ENCODE measurements at regions not wholly inside any gene's neighbourhood (a gene's known extent, or its start where the extent isn't known, plus 50 kb on each side); places are given as distances from the start of the nearest gene placed in this dataset.

DNA sequence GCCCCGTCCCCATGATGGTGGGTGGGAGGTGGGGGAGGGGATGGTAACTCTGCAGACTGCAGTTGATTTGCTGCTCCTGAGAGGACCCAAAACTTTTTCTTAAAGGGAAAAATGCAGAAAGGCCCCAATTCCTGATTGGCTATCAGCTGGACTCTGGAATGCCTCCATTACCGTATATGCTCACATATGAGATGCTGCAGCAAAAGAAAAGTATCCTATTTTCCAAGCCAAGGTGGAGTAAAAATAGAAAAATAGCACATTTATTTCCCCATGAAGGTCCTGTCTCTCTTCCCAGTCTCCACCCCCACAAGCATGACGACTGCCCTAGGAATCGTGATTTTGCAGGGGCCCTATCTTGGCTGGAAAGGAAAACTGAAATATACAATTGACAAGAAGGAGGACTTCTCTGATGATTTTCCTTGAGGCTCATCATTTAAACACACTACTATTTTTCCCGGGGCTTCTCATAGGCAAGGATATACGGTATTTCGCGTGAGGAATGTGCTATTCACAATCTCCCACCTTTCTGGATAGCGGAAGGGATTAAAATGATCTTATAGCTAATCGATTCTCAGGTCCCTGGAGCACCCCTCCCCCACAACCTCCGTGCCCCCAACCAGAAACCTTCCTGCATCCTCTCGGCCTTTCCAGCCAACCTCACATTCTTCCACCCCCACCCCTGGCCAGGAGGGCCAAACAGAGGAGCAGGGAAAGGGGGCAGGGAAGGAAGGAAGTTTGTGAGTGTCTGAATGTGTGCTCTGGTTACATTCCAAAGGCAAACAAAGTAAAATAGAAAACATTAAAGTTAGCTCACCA is 138.9 kb upstream of the CCND2 start:
- Histone ChIP-seq H3K4me3 (ENCODE audit: low read length) (no peak overlapping the region), H3F3A (ENCODE audit: control insufficient read depth, insufficient read depth) (no peaks in the 10 kb centered on the region), H3K4me1 (ENCODE audit: control insufficient read depth, low read length) (no peaks in the 10 kb centered on the region), H3K79me2 (ENCODE audit: control insufficient read depth, low read length) (no peaks in the 10 kb centered on the region), H3K9me2 (replicated peaks; ENCODE audit: control insufficient read depth, low read length) (no peaks in the 10 kb centered on the region), H3K27ac (ENCODE audit: low read depth, low read length) (no peak overlapping the region), H3K9me3 (ENCODE audit: control insufficient read depth, insufficient read depth, low read length) (no peaks in the 10 kb centered on the region), H3K27me3 (ENCODE audit: control insufficient read depth, low read length) (peaks cover 34% of the 10 kb centered on the region), H3K4me2 (ENCODE audit: low read length) (no peak overlapping the region), H3K36me3 (ENCODE audit: control insufficient read depth, low read length) (no peaks in the 10 kb centered on the region), H4K20me1 (ENCODE audit: control insufficient read depth, insufficient read depth, low read depth, low read length) (no peaks in the 10 kb centered on the region)
- TF ChIP-seq EZH2phosphoT487 (IDR thresholded peaks at IDR 0.05; ENCODE audit: borderline replicate concordance, low read length): no peak
- TF ChIP-seq, protein P1, sequence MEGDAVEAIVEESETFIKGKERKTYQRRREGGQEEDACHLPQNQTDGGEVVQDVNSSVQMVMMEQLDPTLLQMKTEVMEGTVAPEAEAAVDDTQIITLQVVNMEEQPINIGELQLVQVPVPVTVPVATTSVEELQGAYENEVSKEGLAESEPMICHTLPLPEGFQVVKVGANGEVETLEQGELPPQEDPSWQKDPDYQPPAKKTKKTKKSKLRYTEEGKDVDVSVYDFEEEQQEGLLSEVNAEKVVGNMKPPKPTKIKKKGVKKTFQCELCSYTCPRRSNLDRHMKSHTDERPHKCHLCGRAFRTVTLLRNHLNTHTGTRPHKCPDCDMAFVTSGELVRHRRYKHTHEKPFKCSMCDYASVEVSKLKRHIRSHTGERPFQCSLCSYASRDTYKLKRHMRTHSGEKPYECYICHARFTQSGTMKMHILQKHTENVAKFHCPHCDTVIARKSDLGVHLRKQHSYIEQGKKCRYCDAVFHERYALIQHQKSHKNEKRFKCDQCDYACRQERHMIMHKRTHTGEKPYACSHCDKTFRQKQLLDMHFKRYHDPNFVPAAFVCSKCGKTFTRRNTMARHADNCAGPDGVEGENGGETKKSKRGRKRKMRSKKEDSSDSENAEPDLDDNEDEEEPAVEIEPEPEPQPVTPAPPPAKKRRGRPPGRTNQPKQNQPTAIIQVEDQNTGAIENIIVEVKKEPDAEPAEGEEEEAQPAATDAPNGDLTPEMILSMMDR (IDR thresholded peaks at IDR 0.05; ENCODE audit: low read depth, low read length, poor library complexity, severe bottlenecking): no peak

DNA sequence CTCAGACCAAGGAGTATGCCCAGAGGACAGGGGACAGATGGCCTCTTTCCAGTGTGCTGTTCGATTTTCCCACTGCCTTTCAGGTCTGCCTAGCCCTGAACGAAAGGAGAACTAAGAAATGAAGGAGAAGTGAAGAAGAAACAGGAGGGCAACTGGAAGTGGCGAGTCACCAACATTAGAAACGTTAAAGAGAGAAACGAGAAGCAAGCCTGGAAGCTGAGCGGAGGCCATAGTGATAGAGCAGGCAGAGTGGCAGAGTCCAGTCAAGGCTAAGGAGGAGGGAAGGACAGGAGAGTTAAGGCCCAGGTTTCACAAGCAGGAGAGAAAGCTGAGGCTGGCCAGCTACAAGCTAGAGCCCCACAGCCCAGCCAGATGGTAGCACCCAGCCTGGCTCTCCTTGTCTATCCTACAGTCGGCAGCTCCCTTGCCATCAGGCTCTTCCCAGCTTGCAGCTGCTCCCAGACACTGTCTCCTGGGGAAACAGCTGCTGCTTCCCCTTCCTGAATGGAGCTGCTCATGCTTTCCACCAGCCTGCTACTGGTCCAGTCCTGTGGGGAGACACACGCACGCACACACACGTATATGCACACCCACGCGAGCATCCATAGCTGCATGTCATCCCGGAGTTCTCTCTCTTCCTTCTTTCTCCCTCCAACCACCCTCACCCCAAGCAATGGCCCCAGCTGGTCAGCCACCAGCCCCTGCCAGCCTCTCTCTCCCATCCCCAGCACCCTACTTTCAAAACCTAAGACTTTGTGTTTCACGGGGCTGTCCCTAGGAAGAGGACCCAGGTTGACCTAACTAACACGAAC is 139.7 kb upstream of the CCND2 start:
- Histone ChIP-seq H3K4me2 (ENCODE audit: low read length) (no peak overlapping the region), H4K20me1 (ENCODE audit: control insufficient read depth, insufficient read depth, low read depth, low read length) (no peaks in the 10 kb centered on the region), H3K4me1 (ENCODE audit: control insufficient read depth, low read length) (no peaks in the 10 kb centered on the region), H3K36me3 (ENCODE audit: control insufficient read depth, low read length) (no peaks in the 10 kb centered on the region), H3K27ac (ENCODE audit: low read depth, low read length) (no peak overlapping the region), H3K9me2 (replicated peaks; ENCODE audit: control insufficient read depth, low read length) (no peaks in the 10 kb centered on the region), H3K4me3 (ENCODE audit: low read length) (no peak overlapping the region), H3F3A (ENCODE audit: control insufficient read depth, insufficient read depth) (no peaks in the 10 kb centered on the region), H3K27me3 (ENCODE audit: control insufficient read depth, low read length) (peaks cover 34% of the 10 kb centered on the region), H3K9me3 (ENCODE audit: control insufficient read depth, insufficient read depth, low read length) (no peaks in the 10 kb centered on the region), H3K79me2 (ENCODE audit: control insufficient read depth, low read length) (no peaks in the 10 kb centered on the region)
- TF ChIP-seq, protein P1 (IDR thresholded peaks at IDR 0.05; ENCODE audit: low read depth, low read length, poor library complexity, severe bottlenecking): no peak
- no peak for TF ChIP-seq EZH2phosphoT487 (IDR thresholded peaks at IDR 0.05; ENCODE audit: borderline replicate concordance, low read length)

DNA sequence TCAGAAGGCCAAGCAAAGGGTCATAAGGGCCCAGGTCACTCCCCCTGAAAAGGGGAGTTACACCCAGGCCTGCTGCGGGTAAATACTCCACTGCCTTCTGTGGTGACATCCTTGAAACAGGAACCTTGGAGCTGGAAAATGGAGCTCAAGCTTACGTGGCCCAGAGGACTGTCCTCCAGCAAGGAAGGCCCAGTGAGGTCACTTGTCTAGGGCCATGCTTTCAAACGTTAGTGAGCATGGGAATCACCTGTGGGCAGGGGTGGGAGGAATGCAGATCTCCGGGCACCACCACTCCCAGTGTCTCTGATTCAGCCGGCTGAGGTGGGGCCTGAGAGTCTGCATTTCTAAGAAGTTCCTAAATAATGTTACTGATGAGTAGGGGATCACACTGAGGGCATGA is 140.5 kb upstream of the CCND2 start:
- Histone ChIP-seq H3K36me3 (ENCODE audit: control insufficient read depth, low read length) (no peaks in the 10 kb centered on the region), H3K27ac (ENCODE audit: low read depth, low read length) (no peak overlapping the region), H3K4me1 (ENCODE audit: control insufficient read depth, low read length) (no peaks in the 10 kb centered on the region), H3F3A (ENCODE audit: control insufficient read depth, insufficient read depth) (no peaks in the 10 kb centered on the region), H3K4me2 (ENCODE audit: low read length) (no peak overlapping the region), H3K27me3 (ENCODE audit: control insufficient read depth, low read length) (peaks cover 34% of the 10 kb centered on the region), H4K20me1 (ENCODE audit: control insufficient read depth, insufficient read depth, low read depth, low read length) (no peaks in the 10 kb centered on the region), H3K9me2 (replicated peaks; ENCODE audit: control insufficient read depth, low read length) (no peaks in the 10 kb centered on the region), H3K9me3 (ENCODE audit: control insufficient read depth, insufficient read depth, low read length) (no peaks in the 10 kb centered on the region), H3K4me3 (ENCODE audit: low read length) (no peak overlapping the region), H3K79me2 (ENCODE audit: control insufficient read depth, low read length) (no peaks in the 10 kb centered on the region)
- TF ChIP-seq, protein P1 (IDR thresholded peaks at IDR 0.05; ENCODE audit: low read depth, low read length, poor library complexity, severe bottlenecking): no peak
- TF ChIP-seq EZH2phosphoT487 (IDR thresholded peaks at IDR 0.05; ENCODE audit: borderline replicate concordance, low read length): no peak

All from DOHH2 (cell line).